Right lobe of liver (tissue), 4 donors: ENCODE measurements at regions not wholly inside any gene's neighbourhood (a gene's known extent, or its start where the extent isn't known, plus 50 kb on each side); places are given as distances from the start of the nearest gene placed in this dataset.

ENCODE experiments used
- POLR2A ChIP-seq: fragments of 450-650 bp; IDR thresholded peaks from one replicate; pipeline ENCODE4 v1.6.1; 2017; ENCODE audit warnings: antibody characterized with exemption, mild to moderate bottlenecking
- TF ChIP-seq, protein P1 (sequence below), 4 donors: fragments of 200-600 bp in 3 of 4; fragments of 450-650 bp in 1 of 4; IDR thresholded peaks; one replicate each; pipeline versions ENCODE4 v1.5.1 to v1.8.0; 2016 to 2022; ENCODE audit warnings: antibody characterized with exemption in 4 of 4, mild to moderate bottlenecking in 2 of 4
- donor health status: DM: no; HTN: no; CAD: no.
- donor health status: DM: no; HTN: no; CAD: no.
- donor health status: DM: no; HTN: yes; CAD: no.

GRCh38 chr5:136906545-136906944, 541.2 kb upstream of the TRPC7 start:
- TF ChIP-seq, protein P1, sequence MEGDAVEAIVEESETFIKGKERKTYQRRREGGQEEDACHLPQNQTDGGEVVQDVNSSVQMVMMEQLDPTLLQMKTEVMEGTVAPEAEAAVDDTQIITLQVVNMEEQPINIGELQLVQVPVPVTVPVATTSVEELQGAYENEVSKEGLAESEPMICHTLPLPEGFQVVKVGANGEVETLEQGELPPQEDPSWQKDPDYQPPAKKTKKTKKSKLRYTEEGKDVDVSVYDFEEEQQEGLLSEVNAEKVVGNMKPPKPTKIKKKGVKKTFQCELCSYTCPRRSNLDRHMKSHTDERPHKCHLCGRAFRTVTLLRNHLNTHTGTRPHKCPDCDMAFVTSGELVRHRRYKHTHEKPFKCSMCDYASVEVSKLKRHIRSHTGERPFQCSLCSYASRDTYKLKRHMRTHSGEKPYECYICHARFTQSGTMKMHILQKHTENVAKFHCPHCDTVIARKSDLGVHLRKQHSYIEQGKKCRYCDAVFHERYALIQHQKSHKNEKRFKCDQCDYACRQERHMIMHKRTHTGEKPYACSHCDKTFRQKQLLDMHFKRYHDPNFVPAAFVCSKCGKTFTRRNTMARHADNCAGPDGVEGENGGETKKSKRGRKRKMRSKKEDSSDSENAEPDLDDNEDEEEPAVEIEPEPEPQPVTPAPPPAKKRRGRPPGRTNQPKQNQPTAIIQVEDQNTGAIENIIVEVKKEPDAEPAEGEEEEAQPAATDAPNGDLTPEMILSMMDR (IDR thresholded peaks at IDR 0.05), result no peak
- no peak for TF ChIP-seq POLR2A
